Caco-2 (cell line): ENCODE measurements at regions not wholly inside any gene's neighbourhood (a gene's known extent, or its start where the extent isn't known, plus 50 kb on each side); places are given as distances from the start of the nearest gene placed in this dataset.
A peak's percentile ranks its signal among the peaks of the same experiment; 100 is the strongest.

Source experiments
- BruUV-seq: library from RNA; stranded (reverse); fragments of 400-500 nt; replicated peaks from 2 replicates; lab custom pipeline; 2021; lab: Mats Ljungman, UMichigan
- CTCF ChIA-PET: fragments of 300-600 bp; sonication (Branson Sonifier 250); formaldehyde crosslinking; loops from one replicate; lab custom pipeline; 2022; ENCODE audit warnings: antibody characterized with exemption; lab: Charles Lee
- POLR2A ChIA-PET: fragments of 300-600 bp; sonication (Branson Sonifier 250); formaldehyde crosslinking; loops from one replicate; lab custom pipeline; 2022; ENCODE audit warnings: antibody characterized with exemption; lab: Charles Lee
- DNase-seq, 2 experiments: peaks; one replicate each; pipeline versions ENCODE4 v3.0.0 to v3.0.0-alpha.2; 2020 to 2022
- H3K27me3 ChIP-seq: replicated peaks from 2 replicates; pipeline ENCODE4 v1.6.0; 2011; ENCODE audit warnings: low read length; ENCODE audit not compliant: control insufficient read depth, insufficient read depth
- H3K36me3 ChIP-seq: 2 replicates; pipeline ENCODE4 v1.5.1; 2011; ENCODE audit warnings: low read length; ENCODE audit not compliant: control insufficient read depth, insufficient read depth
- H3K4me1 ChIP-seq: fragments of 250-450 bp; sonication (Bioruptor Pico); 2 replicates; pipeline ENCODE4 v1.5.1; 2020; ENCODE audit warnings: mild to moderate bottlenecking
- H3K4me3 ChIP-seq: 2 replicates; pipeline ENCODE4 v1.5.1; 2011; ENCODE audit warnings: low read depth, mild to moderate bottlenecking, control low read depth, low read length
- H3K9me3 ChIP-seq: fragments of 250-450 bp; sonication (Bioruptor Pico); 2 replicates; pipeline ENCODE4 v1.5.1; 2020; ENCODE audit warnings: mild to moderate bottlenecking, moderate library complexity
- H3K27ac Mint-ChIP-seq: one replicate; pipeline ENCODE4 v1.8.0; 2022; ENCODE audit warnings: mixed read lengths; ENCODE audit not compliant: unreplicated experiment
- H3K27me3 Mint-ChIP-seq: one replicate; pipeline ENCODE4 v1.8.0; 2022; ENCODE audit warnings: mixed read lengths; ENCODE audit not compliant: insufficient read depth, unreplicated experiment
- H3K36me3 Mint-ChIP-seq: one replicate; pipeline ENCODE4 v1.8.0; 2022; ENCODE audit warnings: mild to moderate bottlenecking, mixed read lengths; ENCODE audit not compliant: insufficient read depth, unreplicated experiment
- H3K4me1 Mint-ChIP-seq: one replicate; pipeline ENCODE4 v1.8.0; 2022; ENCODE audit warnings: low read depth, mixed read lengths; ENCODE audit not compliant: unreplicated experiment
- H3K4me3 Mint-ChIP-seq: one replicate; pipeline ENCODE4 v1.8.0; 2022; ENCODE audit warnings: mild to moderate bottlenecking, moderate library complexity, mixed read lengths; ENCODE audit not compliant: unreplicated experiment
- H3K9me3 Mint-ChIP-seq: one replicate; pipeline ENCODE4 v1.8.0; 2022; ENCODE audit warnings: mixed read lengths; ENCODE audit not compliant: unreplicated experiment
- CTCF ChIP-seq, 2 experiments: fragments of 200-600 bp in 1 of 2; IDR thresholded peaks; 1 replicate in 1 of 2; 2 replicates in 1 of 2; pipeline versions ENCODE4 v1.5.1 to v1.8.0; 2011 to 2022; ENCODE audit warnings: antibody characterized with exemption in 1 of 2, control low read depth in 1 of 2, inconsistent platforms in 1 of 2, low read depth in 1 of 2, low read length in 1 of 2, mild to moderate bottlenecking in 1 of 2, moderate library complexity in 1 of 2; ENCODE audit not compliant: insufficient read depth in 1 of 2, severe bottlenecking in 1 of 2, unreplicated experiment in 1 of 2
- intact Hi-C: fragments of 100-400 bp; cut with micrococcal nuclease; formaldehyde crosslinking; loops from one replicate; pipeline ENCODE4 v1.10.0; 2022; ENCODE audit not compliant: unreplicated experiment

GRCh38 chr2:150222942-150223341 lies 264.5 kb downstream of the RND3 start:
- intact Hi-C loops: loop anchor here (5.0 kb wide), 3 partner anchors 149 to 264 kb away; partner anchors contain the start of gene RND3
- Mint-ChIP-seq H3K4me3 (no peak overlapping the region), H3K9me3 (peaks cover 22% of the 10 kb centered on the region), H3K36me3 (no peaks in the 10 kb centered on the region), H3K4me1 (peaks cover 25% of the 10 kb centered on the region), H3K27me3 (no peaks in the 10 kb centered on the region), H3K27ac (no peak overlapping the region)
- TF ChIP-seq CTCF (IDR thresholded peaks at IDR 0.05; ENCODE audit: insufficient read depth in 1 of 2, low read depth in 1 of 2, low read length in 1 of 2, severe bottlenecking in 1 of 2, unreplicated experiment in 1 of 2): no peak
- Histone ChIP-seq H3K36me3 (no peaks in the 10 kb centered on the region), H3K4me1 (peaks cover 39% of the 10 kb centered on the region), H3K27me3 (no peaks in the 10 kb centered on the region), H3K4me3 (no peak overlapping the region), H3K9me3 (no peaks in the 10 kb centered on the region)
- DNase-seq: no peak
- no TSS peak for BruUV-seq
- ChIA-PET CTCF (no interaction called here), POLR2A (interaction anchor here (0.6 kb wide), 1 partner anchor 52 kb away, joined by 3 read pairs; no protein-coding TSS in a partner anchor)

GRCh38 chr2:150222379-150222778 lies 265.1 kb downstream of the RND3 start:
- DNase-seq: no peak
- H3K27ac Mint-ChIP-seq: peak overlapping the region; percentile 40
- peaks cover 39% of the 10 kb centered on the region for H3K4me1 ChIP-seq
- peaks cover 25% of the 10 kb centered on the region for H3K4me1 Mint-ChIP-seq
- H3K9me3 Mint-ChIP-seq: peaks cover 22% of the 10 kb centered on the region
- no peak for TF ChIP-seq CTCF (IDR thresholded peaks at IDR 0.05; ENCODE audit: insufficient read depth in 1 of 2, low read depth in 1 of 2, low read length in 1 of 2, severe bottlenecking in 1 of 2, unreplicated experiment in 1 of 2)
- H3K36me3 Mint-ChIP-seq: no peaks in the 10 kb centered on the region
- H3K4me3 ChIP-seq: no peak overlapping the region
- no peak overlapping the region for H3K4me3 Mint-ChIP-seq
- no peaks in the 10 kb centered on the region for H3K27me3 Mint-ChIP-seq
- intact Hi-C loops: loop anchor here (5.0 kb wide), 3 partner anchors 150 to 265 kb away; partner anchors contain the start of gene RND3
- ChIA-PET POLR2A (no interaction called here), CTCF (no interaction called here)
- no peaks in the 10 kb centered on the region for H3K9me3 ChIP-seq
- BruUV-seq: no TSS peak
- H3K27me3 ChIP-seq: no peaks in the 10 kb centered on the region
- no peaks in the 10 kb centered on the region for H3K36me3 ChIP-seq

- H3K4me1 ChIP-seq: peaks cover 56% of the 10 kb centered on the region
- TF ChIP-seq CTCF (IDR thresholded peaks at IDR 0.05; ENCODE audit: insufficient read depth in 1 of 2, low read depth in 1 of 2, low read length in 1 of 2, severe bottlenecking in 1 of 2, unreplicated experiment in 1 of 2): no peak
- H3K9me3 Mint-ChIP-seq: peaks cover 7% of the 10 kb centered on the region
- H3K27me3 ChIP-seq: no peaks in the 10 kb centered on the region
- no TSS peak for BruUV-seq
- no peak overlapping the region for H3K4me3 Mint-ChIP-seq
- POLR2A ChIA-PET: no interaction called here
- intact Hi-C loops: loop anchor here (2.0 to 5.0 kb wide), 4 partner anchors 41 to 267 kb away; partner anchors contain the start of gene RND3
- no peak overlapping the region for H3K4me3 ChIP-seq
- CTCF ChIA-PET: no interaction called here
- H3K36me3 Mint-ChIP-seq: no peaks in the 10 kb centered on the region
- peak; percentile 57 to 79 for DNase-seq
- no peaks in the 10 kb centered on the region for H3K36me3 ChIP-seq
- no peaks in the 10 kb centered on the region for H3K9me3 ChIP-seq
- H3K27ac Mint-ChIP-seq: peak overlapping the region; percentile 40
- no peaks in the 10 kb centered on the region for H3K27me3 Mint-ChIP-seq
- peaks cover 25% of the 10 kb centered on the region for H3K4me1 Mint-ChIP-seq
Observed at GRCh38 chr2:150219861-150220260, 267.6 kb downstream of the RND3 start.
